GM12872 (cell line): ENCODE measurements at regions not wholly inside any gene's neighbourhood (a gene's known extent, or its start where the extent isn't known, plus 50 kb on each side); places are given as distances from the start of the nearest gene placed in this dataset.

Experiments used
- TF ChIP-seq, protein P1 (sequence below): IDR thresholded peaks from 3 replicates; pipeline ENCODE4 v1.5.1; 2011; ENCODE audit warnings: low read depth, mild to moderate bottlenecking, low read length, moderate library complexity; ENCODE audit not compliant: insufficient read depth

DNA sequence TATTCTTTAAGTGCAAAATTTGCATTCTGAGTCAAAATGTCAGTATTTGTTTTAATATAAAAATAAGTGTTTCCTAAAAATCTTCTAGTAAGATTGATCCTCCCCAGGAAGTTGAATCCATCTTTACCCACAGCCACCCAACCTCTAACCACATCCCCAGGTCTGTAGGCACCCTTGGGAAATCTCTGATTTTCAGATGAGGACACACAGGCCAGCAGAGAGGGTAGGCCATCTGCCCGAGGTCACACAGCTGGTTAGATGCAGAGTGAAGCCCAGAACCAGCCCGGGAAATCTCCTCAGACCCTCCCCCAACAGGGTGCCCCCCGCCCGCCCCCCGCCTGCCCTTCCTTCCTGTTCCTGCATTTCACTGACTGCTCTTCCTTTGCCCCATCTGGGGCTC, 277.5 kb downstream of the FBXW7 start:
- TF ChIP-seq, protein P1, sequence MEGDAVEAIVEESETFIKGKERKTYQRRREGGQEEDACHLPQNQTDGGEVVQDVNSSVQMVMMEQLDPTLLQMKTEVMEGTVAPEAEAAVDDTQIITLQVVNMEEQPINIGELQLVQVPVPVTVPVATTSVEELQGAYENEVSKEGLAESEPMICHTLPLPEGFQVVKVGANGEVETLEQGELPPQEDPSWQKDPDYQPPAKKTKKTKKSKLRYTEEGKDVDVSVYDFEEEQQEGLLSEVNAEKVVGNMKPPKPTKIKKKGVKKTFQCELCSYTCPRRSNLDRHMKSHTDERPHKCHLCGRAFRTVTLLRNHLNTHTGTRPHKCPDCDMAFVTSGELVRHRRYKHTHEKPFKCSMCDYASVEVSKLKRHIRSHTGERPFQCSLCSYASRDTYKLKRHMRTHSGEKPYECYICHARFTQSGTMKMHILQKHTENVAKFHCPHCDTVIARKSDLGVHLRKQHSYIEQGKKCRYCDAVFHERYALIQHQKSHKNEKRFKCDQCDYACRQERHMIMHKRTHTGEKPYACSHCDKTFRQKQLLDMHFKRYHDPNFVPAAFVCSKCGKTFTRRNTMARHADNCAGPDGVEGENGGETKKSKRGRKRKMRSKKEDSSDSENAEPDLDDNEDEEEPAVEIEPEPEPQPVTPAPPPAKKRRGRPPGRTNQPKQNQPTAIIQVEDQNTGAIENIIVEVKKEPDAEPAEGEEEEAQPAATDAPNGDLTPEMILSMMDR = no peak

GRCh38 chr4:152257601-152258066, 278.3 kb downstream of the FBXW7 start:
- TF ChIP-seq, protein P1 = no peak

- TF ChIP-seq, protein P1 = no peak
These were observed 278.9 kb downstream of the FBXW7 start for GRCh38 chr4:152256996-152257395.

DNA sequence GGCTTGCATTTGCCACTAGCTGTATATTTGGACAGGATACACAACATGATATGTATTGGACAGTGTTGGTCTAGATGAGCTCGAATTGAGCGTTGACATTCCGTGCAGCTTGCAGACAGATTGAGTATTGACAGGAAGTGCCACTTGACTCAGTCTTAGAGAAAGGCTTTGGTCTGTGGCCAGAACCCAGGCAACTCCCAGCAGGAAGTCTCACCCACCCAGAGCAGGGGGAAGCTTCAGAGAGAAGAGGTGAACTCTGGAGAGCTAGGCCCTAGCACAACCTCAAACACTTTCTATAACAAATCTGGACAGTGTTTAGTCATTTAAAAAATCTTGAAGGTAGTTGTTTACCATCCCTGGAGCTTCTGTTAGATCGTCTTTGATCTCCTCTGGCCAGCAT, 280.5 kb downstream of the FBXW7 start:
- TF ChIP-seq, protein P1 = no peak

DNA sequence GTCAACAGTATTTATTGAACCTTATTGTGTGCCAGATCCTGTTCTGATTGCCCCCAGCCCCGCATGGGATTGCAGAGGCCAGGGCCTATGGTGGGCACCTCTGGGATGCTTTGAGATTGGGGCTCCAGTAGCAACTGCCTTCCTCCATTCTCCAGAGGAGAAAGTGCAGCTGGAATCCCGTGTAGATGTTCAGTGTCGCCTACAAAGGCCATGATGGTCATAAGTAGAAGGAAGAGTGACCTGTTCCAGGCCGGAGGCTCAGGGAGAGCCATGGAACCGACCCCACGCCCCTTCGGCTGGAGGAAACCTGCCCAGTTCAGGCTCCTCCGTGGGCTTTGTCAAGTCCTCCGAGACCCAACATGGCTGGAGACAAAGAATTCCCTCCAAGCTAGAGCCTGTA, 287.5 kb downstream of the FBXW7 start:
- TF ChIP-seq, protein P1 = no peak

DNA sequence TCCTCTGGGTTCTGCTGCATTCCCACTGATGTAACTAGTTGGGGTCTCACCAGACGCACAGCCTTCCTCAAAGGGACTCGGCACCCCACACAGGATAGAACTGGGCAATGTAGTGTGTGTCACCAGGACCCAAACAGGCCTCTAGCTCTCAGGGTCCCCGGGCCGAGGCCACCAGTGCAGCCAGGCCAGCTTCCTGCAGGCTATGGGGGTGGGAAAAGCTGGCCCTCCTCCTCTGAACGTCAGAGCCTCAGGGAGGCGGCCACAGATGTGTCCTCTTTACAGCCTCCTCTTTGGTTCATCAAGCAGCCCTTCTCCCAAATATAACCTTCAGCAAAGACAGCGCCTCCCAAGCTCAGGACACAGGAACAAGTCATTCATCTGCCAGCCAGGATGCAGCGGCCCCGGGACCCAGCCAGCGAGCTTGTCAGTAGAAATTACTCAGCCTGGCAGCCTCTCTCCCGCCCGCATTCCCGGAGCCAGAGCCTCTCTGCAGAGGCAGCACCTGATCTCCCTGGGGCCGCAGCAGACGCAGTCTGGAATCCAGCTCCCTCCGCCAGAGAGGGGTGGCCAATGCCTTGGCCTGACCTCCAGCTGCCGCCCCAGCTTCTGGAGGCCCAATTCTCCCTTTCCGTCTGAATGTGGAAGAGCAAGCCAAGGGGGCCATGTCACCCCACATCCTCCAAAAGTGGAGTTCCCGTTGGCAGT, 288.5 kb downstream of the FBXW7 start:
- TF ChIP-seq, protein P1 = no peak

DNA sequence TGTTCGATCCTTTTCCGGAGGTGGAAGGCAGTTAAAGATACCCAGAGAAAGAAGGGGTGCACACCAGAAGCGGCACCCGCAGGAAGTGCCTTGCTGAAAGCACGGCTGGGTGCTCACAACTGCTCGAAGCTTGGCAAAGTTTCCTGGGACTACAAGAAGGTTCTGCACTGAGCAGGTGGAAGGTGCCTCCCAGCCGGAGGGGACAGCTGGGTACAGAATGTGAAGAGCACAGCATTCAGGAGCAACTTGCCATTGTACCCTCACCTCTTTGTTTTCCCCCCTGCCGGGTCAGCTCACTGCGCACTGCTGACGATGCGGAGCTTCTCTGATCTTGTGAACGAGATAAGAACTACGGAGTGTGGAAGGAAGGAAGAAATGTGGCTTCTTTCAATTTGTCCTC, 289.2 kb downstream of the FBXW7 start:
- TF ChIP-seq, protein P1 = no peak
